H9 (cell line): ENCODE measurements at regions not wholly inside any gene's neighbourhood (a gene's known extent, or its start where the extent isn't known, plus 50 kb on each side); places are given as distances from the start of the nearest gene placed in this dataset.

Experiments
- DNase-seq: peaks from one replicate; pipeline ENCODE4 v3.0.0-alpha.2; 2017
- H2AFZ ChIP-seq: one replicate; pipeline ENCODE4 v1.6.1; 2013; ENCODE audit warnings: mild to moderate bottlenecking, low read length, control low read depth, moderate library complexity
- H2AK5ac ChIP-seq: 2 replicates; pipeline ENCODE4 v1.6.1; 2013; ENCODE audit warnings: low read length, control low read depth, mixed read lengths; ENCODE audit not compliant: insufficient read length
- H2BK120ac ChIP-seq: one replicate; pipeline ENCODE4 v1.6.1; 2013; ENCODE audit warnings: low read depth, mild to moderate bottlenecking, low read length, control low read depth, inconsistent platforms; ENCODE audit not compliant: poor library complexity, severe bottlenecking
- H2BK12ac ChIP-seq: 2 replicates; pipeline ENCODE4 v1.6.1; 2013; ENCODE audit warnings: low read length, control low read depth, mixed read lengths, low read depth; ENCODE audit not compliant: insufficient read length
- H2BK15ac ChIP-seq: 2 replicates; pipeline ENCODE4 v1.6.1; 2013; ENCODE audit warnings: low read depth, low read length, control low read depth
- H2BK20ac ChIP-seq: one replicate; pipeline ENCODE4 v1.6.1; 2013; ENCODE audit warnings: low read depth, mild to moderate bottlenecking, low read length, control low read depth, inconsistent platforms; ENCODE audit not compliant: poor library complexity, severe bottlenecking
- H2BK5ac ChIP-seq: 2 replicates; pipeline ENCODE4 v1.6.1; 2013; ENCODE audit warnings: low read length, control low read depth, mixed read lengths; ENCODE audit not compliant: insufficient read length
- H3K14ac ChIP-seq: 2 replicates; pipeline ENCODE4 v1.6.1; 2013; ENCODE audit warnings: low read length, control low read depth; ENCODE audit not compliant: insufficient read depth
- H3K18ac ChIP-seq: 2 replicates; pipeline ENCODE4 v1.6.1; 2013; ENCODE audit warnings: low read depth, mild to moderate bottlenecking, mixed read lengths, low read length, control low read depth; ENCODE audit not compliant: insufficient read length
- H3K23ac ChIP-seq: 2 replicates; pipeline ENCODE4 v1.6.1; 2013; ENCODE audit warnings: low read length, control low read depth, mixed read lengths, low read depth; ENCODE audit not compliant: insufficient read length
- H3K23me2 ChIP-seq: 2 replicates; pipeline ENCODE4 v1.6.1; 2013; ENCODE audit warnings: low read depth, mild to moderate bottlenecking, mixed read lengths, low read length, control low read depth; ENCODE audit not compliant: insufficient read length, poor library complexity, severe bottlenecking
- H3K27ac ChIP-seq: 2 replicates; pipeline ENCODE4 v1.5.1; 2013; ENCODE audit warnings: low read length, control low read depth, mixed read lengths, low read depth; ENCODE audit not compliant: insufficient read length
- H3K27me3 ChIP-seq: 2 replicates; pipeline ENCODE4 v1.6.1; 2013; ENCODE audit warnings: low read length, control low read depth, inconsistent platforms; ENCODE audit not compliant: insufficient read depth
- H3K4ac ChIP-seq: 2 replicates; pipeline ENCODE4 v1.6.1; 2013; ENCODE audit warnings: low read depth, mild to moderate bottlenecking, control low read depth, inconsistent platforms, low read length, moderate library complexity
- H3K4me1 ChIP-seq: 2 replicates; pipeline ENCODE4 v1.6.1; 2013; ENCODE audit warnings: low read length, control low read depth, inconsistent platforms; ENCODE audit not compliant: insufficient read depth
- H3K4me2 ChIP-seq: 2 replicates; pipeline ENCODE4 v1.6.1; 2013; ENCODE audit warnings: low read length, control low read depth, mixed read lengths; ENCODE audit not compliant: insufficient read length, insufficient read depth
- H3K56ac ChIP-seq: 2 replicates; pipeline ENCODE4 v1.6.1; 2013; ENCODE audit warnings: low read depth, mild to moderate bottlenecking, mixed read lengths, low read length, control low read depth; ENCODE audit not compliant: insufficient read length
- H3K79me1 ChIP-seq: 2 replicates; pipeline ENCODE4 v1.6.1; 2013; ENCODE audit warnings: low read depth, mild to moderate bottlenecking, moderate library complexity, low read length, control low read depth, inconsistent platforms; ENCODE audit not compliant: insufficient read depth, poor library complexity, severe bottlenecking
- H3K79me2 ChIP-seq: 2 replicates; pipeline ENCODE4 v1.6.1; 2013; ENCODE audit warnings: low read length, control low read depth, inconsistent platforms; ENCODE audit not compliant: insufficient read depth
- H3K9ac ChIP-seq: 2 replicates; pipeline ENCODE4 v1.6.1; 2013; ENCODE audit warnings: low read length, control low read depth, mixed read lengths; ENCODE audit not compliant: insufficient read length; ENCODE audit errors: extremely low read depth
- H3K9me3 ChIP-seq: one replicate; pipeline ENCODE4 v1.6.1; 2013; ENCODE audit warnings: low read depth, low read length, inconsistent platforms; ENCODE audit not compliant: control insufficient read depth
- H3T11ph ChIP-seq: one replicate; pipeline ENCODE4 v1.6.1; 2013; ENCODE audit warnings: mild to moderate bottlenecking, low read length, control low read depth, inconsistent platforms
- H4K20me1 ChIP-seq: one replicate; pipeline ENCODE4 v1.6.1; 2013; ENCODE audit not compliant: control insufficient read depth, insufficient read length, insufficient read depth
- H4K5ac ChIP-seq: 2 replicates; pipeline ENCODE4 v1.6.1; 2013; ENCODE audit warnings: low read depth, mild to moderate bottlenecking, mixed read lengths, low read length, control low read depth; ENCODE audit not compliant: insufficient read length
- H4K8ac ChIP-seq: replicated peaks from 2 replicates; pipeline ENCODE4 v1.6.1; 2013; ENCODE audit warnings: low read length, control low read depth, mixed read lengths, low read depth; ENCODE audit not compliant: insufficient read length
- H4K91ac ChIP-seq: 2 replicates; pipeline ENCODE4 v1.6.1; 2013; ENCODE audit warnings: low read depth, mild to moderate bottlenecking, moderate library complexity, mixed read lengths, low read length, control low read depth; ENCODE audit not compliant: insufficient read length
- H3K27ac Mint-ChIP-seq, 3 experiments: 2 replicates in 2 of 3; 3 replicates in 1 of 3; pipeline ENCODE4 v1.8.0; 2020 to 2021; ENCODE audit warnings: mixed read lengths in 3 of 3, mild to moderate bottlenecking in 1 of 3, moderate library complexity in 1 of 3
- H3K27me3 Mint-ChIP-seq: 2 replicates; pipeline ENCODE4 v1.8.0; 2021; ENCODE audit warnings: low read depth, mild to moderate bottlenecking, moderate library complexity, mixed read lengths
- H3K36me3 Mint-ChIP-seq, 3 experiments: 2 replicates in 2 of 3; 3 replicates in 1 of 3; pipeline ENCODE4 v1.8.0; 2020 to 2021; ENCODE audit warnings: low read depth in 3 of 3, mixed read lengths in 3 of 3; ENCODE audit not compliant: insufficient read depth in 1 of 3
- H3K4me1 Mint-ChIP-seq, 2 experiments: 2 replicates each; pipeline ENCODE4 v1.8.0; 2020; ENCODE audit warnings: mixed read lengths in 2 of 2
- H3K4me3 Mint-ChIP-seq, 2 experiments: 2 replicates in 1 of 2; 3 replicates in 1 of 2; pipeline ENCODE4 v1.8.0; 2020 to 2021; ENCODE audit warnings: mild to moderate bottlenecking in 2 of 2, mixed read lengths in 2 of 2, moderate library complexity in 1 of 2
- H3K9me3 Mint-ChIP-seq, 2 experiments: 2 replicates in 1 of 2; 3 replicates in 1 of 2; pipeline ENCODE4 v1.8.0; 2020; ENCODE audit warnings: mild to moderate bottlenecking in 2 of 2, mixed read lengths in 2 of 2, moderate library complexity in 1 of 2
- WGBS: extraction: QIAGEN DNeasy Blood & Tissue Kit; methylation state at CpG from one replicate; pipeline ENCODE4 v1.1.7; 2013; ENCODE audit warnings: missing lambda C conversion rate, low lambda C conversion rate, mixed read lengths; ENCODE audit not compliant: insufficient read length; ENCODE audit errors: extremely low coverage; 5-methylcytosine and 5-hydroxymethylcytosine counted together
- TF ChIP-seq, protein P1 (sequence below): fragments of 200-600 bp; sonication (generic); conservative IDR thresholded peaks from 3 replicates; pipeline ENCODE4 v1.8.0; 2021; ENCODE audit warnings: antibody characterized with exemption, mild to moderate bottlenecking

DNA sequence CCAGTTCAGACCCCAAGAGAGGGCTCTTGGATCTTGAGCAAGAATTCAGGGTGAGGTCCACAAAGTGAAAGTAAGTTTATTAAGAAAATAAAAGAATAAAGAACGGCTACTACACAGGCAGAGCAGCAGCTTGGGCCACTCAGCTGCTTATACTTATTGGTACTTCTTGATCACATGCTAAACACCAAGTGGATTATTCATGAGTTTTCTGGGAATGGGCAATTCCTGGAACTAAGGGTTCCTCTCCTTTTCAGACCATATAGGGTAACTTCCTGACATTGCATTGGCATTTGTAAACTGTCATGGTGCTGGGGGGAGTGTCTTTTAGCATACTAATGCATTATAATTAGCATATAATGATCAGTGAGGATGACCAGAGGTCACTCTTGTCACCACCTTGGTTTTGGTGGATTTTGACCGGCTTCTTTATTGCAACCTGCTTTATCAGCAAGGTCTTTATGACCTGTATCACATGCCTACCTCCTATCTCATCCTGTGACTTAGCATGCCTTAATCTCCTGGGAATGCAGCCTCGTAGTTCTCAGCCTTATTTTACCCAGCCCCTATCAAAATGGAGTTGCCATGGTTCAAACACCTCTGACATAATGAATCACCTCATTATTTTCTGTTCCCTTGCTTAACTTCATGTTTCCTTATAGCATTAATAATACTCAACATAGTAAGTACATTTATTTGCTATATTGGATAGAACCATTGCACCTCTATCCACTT lies 476.3 kb downstream of the DTHD1 start:
- Mint-ChIP-seq H3K36me3 (peaks cover 0 to 4% (median 0%) of the 10 kb centered on the region in 3 experiments; a peak in 3 of 7 replicates), H3K9me3 (no peaks in the 10 kb centered on the region; a peak in 1 of 5 replicates), H3K4me1 (peaks cover 32 to 46% of the 10 kb centered on the region in 2 experiments), H3K4me3 (no peak overlapping the region), H3K27ac (no peak overlapping the region; a peak in 2 of 7 replicates), H3K27me3 (peaks cover 2% of the 10 kb centered on the region; the same call in 1 of the 2 replicates)
- TF ChIP-seq, protein P1, sequence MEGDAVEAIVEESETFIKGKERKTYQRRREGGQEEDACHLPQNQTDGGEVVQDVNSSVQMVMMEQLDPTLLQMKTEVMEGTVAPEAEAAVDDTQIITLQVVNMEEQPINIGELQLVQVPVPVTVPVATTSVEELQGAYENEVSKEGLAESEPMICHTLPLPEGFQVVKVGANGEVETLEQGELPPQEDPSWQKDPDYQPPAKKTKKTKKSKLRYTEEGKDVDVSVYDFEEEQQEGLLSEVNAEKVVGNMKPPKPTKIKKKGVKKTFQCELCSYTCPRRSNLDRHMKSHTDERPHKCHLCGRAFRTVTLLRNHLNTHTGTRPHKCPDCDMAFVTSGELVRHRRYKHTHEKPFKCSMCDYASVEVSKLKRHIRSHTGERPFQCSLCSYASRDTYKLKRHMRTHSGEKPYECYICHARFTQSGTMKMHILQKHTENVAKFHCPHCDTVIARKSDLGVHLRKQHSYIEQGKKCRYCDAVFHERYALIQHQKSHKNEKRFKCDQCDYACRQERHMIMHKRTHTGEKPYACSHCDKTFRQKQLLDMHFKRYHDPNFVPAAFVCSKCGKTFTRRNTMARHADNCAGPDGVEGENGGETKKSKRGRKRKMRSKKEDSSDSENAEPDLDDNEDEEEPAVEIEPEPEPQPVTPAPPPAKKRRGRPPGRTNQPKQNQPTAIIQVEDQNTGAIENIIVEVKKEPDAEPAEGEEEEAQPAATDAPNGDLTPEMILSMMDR: no peak
- H4K5ac ChIP-seq: no peak overlapping the region
- H4K8ac ChIP-seq: no peak overlapping the region
- H3K14ac ChIP-seq: no peak overlapping the region
- no peak overlapping the region for H3K27ac ChIP-seq
- WGBS: no CpG with 5 or more reads among the region's 3 CpGs
- no peaks in the 10 kb centered on the region for H3K79me1 ChIP-seq
- H3K79me2 ChIP-seq: no peaks in the 10 kb centered on the region
- no peak overlapping the region for H3K9ac ChIP-seq
- H3K27me3 ChIP-seq: peaks cover 5% of the 10 kb centered on the region; the same call in 1 of the 2 replicates
- no peak overlapping the region for H2BK20ac ChIP-seq
- no peaks in the 10 kb centered on the region for H3K9me3 ChIP-seq
- no peak overlapping the region for H3K4me2 ChIP-seq
- no peak overlapping the region for H2BK12ac ChIP-seq
- no peak overlapping the region for H3T11ph ChIP-seq
- no peak overlapping the region for H2BK5ac ChIP-seq
- H4K91ac ChIP-seq: no peak overlapping the region
- no peak overlapping the region for H3K56ac ChIP-seq
- H4K20me1 ChIP-seq: no peaks in the 10 kb centered on the region
- H3K4me1 ChIP-seq: peaks cover 9% of the 10 kb centered on the region
- H3K23me2 ChIP-seq: no peaks in the 10 kb centered on the region
- no peak overlapping the region for H3K18ac ChIP-seq
- H2BK15ac ChIP-seq: no peak overlapping the region
- H2AK5ac ChIP-seq: no peak overlapping the region
- no peak overlapping the region for H2BK120ac ChIP-seq
- H3K4ac ChIP-seq: no peak overlapping the region; the same call in 1 of the 2 replicates
- no peak overlapping the region for H3K23ac ChIP-seq
- no peak for DNase-seq
- H2AFZ ChIP-seq: no peak overlapping the region
